GM18505 (cell line): ENCODE measurements at regions not wholly inside any gene's neighbourhood (a gene's known extent, or its start where the extent isn't known, plus 50 kb on each side); places are given as distances from the start of the nearest gene placed in this dataset.
"Not testable (repeated sequence)": the region's sequence is repeated elsewhere in the genome, so short reads cannot be mapped to it uniquely, and the experiment has no call there.

ENCODE experiments used
- ATAC-seq: cut with Tn5 transposase; IDR thresholded peaks from one replicate; pipeline ENCODE4 v1.9.1; 2021; ENCODE audit not compliant: unreplicated experiment
- POLR2A ChIP-seq: IDR thresholded peaks from 4 replicates; pipeline ENCODE4 v1.6.1; 2011; ENCODE audit warnings: borderline replicate concordance; ENCODE audit not compliant: insufficient read depth, insufficient read length; ENCODE audit errors: extremely low read depth

DNA sequence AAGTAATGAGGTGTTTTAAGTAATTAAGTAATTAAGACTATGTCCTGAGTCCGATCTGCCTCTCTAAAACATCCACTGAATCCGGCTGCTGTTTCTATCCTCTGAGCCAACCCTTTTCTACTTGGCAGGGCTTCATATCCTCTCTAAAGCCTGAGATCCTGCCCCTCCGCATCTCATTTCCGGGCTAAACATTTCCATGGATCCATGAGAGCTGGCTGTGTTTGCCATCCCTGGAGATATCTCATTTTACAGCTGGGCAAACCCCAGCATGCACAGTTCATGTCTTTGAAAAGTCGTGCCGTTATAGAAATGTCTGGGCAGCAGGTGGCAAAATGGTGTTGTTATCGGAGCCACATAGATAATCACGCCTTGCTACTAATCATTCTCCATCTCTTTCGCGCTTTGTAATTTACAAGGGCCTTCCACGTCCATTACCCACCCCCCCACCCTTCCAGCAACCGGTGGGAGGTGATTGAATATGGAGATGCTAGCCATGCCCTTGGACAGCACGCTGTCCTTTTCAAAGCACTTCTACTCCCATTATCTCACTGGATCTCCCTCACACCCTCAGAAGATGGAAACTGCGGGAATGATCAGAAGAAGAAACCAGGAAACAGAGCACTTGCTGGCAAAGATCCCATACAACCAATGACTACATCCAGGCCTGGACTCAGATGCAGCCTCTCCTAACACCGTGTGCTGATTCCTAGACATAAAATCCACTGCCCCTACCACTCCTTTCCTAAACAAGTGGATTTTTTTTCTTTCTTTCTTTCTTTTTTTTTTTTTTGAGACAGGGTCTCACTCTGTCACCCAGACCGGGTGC is 1189.2 kb downstream of the TYW1 start:
- no peak for TF ChIP-seq POLR2A
- ATAC-seq = no peak

DNA sequence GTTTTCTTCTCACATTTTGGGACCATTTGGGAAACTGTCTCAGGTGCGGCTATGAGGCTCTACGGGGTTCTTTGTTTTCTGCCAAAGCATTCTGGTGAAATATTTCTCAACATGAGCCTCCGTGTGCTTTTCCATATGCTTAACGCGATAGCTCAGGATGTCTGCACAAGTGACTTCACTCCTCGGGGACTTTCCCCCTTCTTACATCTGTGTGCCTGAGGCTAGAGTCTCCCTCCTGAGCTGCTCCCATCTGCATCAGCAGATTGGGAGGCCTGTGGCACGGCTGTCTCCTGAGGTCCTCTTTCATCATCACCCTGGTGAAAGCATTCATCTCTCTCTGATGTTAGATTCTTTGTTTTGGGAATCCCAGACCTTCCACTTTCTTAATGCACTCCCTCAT is 1190.9 kb downstream of the TYW1 start:
- no peak for ATAC-seq
- no peak for TF ChIP-seq POLR2A

DNA sequence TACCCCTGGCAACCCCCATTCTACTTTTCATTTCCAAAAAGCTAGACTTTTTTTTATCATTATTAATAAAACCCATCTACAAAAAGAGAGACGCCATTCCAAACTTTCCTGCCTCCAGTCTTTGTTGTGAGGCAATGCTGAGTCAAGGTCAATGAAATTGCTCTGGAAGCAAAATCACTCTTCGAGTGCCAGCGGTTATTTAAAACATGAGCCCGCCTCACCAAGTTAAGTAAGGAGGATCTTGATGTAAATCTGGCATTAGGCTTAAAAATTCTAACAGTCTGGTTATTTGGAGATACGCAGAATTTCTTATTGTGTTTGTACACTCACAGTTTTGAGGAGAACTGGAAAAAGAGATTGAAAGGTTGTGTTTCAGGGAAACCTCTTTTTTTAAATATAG is 1196.3 kb downstream of the TYW1 start:
- TF ChIP-seq POLR2A = no peak

DNA sequence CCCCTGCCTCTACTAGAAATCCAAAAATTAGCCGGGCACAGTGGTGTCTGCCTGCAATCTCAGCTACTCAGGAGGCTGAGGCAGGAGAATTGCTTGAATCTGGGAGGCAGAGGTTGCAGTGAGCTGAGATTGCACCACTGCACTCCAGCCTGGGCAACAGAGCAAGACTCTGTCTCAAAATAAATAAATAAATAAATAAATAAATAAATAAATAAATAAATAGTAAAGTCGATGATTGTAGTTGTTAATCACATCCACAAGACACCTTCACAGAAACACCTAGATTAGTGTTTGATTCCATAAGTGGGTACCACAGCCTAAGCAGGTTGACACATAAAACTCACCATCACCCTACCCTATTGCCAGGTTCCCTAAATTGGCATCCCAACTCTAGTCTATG is 1199.0 kb downstream of the TYW1 start:
- ATAC-seq = not testable (repeated sequence)

More for the DNA sequence above, 1196.3 kb downstream of the TYW1 start:
- no peak for ATAC-seq

DNA sequence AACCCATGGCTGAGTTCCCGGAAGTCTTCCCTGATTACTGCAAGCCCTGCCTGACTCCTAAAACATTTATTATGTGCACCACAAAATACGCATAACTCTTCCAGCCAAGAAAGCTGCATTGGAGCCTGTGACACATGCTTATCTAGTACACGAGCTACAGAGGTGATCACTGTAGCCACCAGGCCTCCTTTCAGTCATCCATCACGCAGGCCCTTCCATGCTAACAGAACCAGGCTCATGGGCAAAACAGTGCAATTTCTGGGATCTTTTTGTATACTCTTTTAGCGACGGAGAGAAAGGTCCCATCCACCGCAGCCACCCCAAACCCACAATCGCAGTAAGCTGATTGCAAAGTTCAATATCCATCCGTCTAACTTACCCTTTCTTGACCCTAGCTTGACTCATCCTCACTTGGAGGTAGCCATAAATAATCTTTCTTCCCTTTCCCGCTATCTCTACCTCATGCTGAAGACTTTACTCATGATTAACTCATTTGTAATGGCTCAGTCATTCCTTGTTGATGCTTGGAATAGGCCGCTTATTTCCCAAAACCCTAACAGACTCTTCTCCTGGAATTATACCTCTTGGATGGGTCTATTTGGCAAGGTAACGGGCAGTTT is 1203.5 kb downstream of the TYW1 start:
- no peak for ATAC-seq
- TF ChIP-seq POLR2A = no peak

DNA sequence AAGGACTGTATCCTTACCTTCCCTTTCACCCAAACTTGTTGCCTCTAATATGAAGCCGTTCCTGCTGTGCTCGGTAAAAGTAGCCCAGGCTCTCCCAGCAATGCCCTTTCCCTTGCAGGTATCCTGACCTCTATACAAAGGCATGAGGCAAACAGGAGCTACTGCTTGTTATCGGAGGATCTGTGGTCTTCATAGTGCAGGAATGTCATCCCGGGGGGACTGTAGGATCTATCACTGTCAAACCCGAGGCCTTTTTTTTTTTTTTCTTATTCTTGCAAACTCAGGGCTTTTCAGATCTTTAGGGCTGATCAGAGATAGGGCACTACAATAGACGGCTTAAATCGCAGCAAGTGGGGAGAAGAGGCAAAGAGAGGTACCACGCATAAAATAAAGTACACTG is 1206.6 kb downstream of the TYW1 start:
- ATAC-seq = no peak
- TF ChIP-seq POLR2A = no peak

DNA sequence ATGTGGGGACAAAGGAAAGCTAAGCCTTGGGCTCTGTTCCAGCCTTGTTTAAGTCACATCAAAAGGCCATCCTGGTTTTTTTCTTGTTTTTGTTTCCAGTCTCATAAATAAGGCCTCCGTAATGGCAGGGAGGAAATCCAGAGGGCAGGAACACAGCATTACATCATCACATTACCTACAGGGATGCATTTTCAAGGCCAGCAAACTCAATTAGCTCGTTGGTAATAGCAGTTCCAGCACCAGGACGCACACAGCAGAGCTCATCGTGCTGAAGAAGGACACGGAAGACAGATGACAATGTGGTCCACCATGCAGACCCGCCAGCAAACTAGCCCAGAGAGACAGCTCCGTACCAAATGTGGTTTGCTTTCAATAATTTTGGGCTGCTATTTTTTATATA is 1209.2 kb downstream of the TYW1 start:
- ATAC-seq = no peak
- no peak for TF ChIP-seq POLR2A

DNA sequence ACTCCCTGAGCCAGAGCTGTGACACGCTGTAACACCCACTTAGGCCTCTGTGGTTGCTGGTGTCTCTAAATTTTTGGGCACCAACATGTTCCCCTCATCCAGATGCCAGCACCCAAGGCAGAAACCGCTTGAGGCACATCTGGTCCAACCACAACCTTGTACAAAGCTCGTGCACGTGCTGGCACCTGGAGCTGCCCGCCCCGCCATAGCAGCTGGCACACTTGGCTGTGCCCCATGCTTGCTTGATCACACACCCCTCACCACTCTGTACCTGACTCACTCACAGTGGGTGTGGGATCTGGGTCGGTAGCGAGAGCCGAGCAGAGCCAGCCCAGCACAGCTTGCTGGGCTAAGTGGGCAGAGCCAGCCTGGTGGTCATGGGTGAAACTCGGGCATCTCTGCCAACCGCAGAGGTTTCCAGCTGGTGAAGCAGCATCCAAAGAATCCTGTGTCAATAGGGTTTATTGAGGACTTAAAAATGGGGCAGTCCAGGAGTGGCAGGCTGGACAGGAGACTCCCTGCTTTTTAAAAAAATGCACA is 1210.4 kb downstream of the TYW1 start:
- ATAC-seq = no peak
- TF ChIP-seq POLR2A = no peak

DNA sequence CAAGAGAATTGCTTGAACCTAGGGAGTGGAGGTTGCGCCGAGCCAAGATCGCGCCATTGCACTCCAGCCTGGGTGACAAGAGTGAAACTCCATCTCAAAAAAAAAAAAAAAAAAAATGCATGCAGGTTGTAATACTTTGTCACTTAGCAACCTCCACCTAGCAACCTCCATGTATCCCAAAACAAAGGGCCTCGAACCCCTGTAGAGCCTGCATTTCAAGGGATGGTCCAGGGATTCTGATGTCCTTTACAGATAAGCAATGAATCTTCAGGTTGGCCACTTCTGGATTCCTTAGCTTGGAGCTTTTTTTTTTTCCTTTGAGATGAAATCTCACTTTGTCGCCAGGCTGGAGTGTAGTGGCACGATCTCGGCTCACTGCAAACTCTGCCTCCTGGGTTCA is 1211.0 kb downstream of the TYW1 start:
- no peak for ATAC-seq
- no peak for TF ChIP-seq POLR2A

DNA sequence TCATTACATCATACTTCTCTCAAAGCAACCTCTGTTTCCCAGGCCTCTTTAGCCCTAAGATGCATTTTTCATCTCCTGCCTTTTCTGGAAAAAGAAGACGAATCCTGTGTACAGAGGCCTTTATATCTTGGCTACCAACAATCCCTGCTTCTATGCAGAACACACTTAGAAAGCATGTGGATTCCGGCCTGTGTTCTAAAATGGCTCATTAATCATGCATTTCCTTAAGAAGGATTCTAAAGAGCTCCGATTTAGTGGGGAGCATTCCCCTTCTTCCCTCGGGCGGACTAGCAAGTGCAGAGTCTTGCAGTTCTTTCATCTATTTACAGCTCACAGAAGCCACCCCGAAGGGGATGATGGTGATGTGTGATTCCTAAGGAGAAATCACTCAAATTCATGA is 1212.9 kb downstream of the TYW1 start:
- TF ChIP-seq POLR2A = no peak
- ATAC-seq = no peak

DNA sequence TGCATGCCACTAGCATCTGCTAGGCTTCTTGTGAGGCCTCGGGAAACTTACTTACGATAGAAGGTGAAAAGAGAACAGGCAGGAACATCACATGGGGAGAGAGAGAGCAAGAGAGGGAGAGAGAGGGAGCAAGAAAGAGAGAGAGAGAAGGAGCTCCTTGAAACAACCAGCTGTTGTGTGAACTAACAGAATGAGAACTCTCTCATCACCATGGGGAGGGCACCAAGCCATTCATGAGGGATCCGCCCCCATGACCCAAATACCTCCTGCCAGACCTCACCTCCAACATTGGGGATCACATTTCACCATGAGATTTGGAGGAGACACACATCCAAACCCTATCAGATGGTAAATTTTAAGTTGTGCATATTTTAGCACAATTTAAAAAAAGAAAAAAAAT is 1217.2 kb downstream of the TYW1 start:
- TF ChIP-seq POLR2A = no peak
- no peak for ATAC-seq

DNA sequence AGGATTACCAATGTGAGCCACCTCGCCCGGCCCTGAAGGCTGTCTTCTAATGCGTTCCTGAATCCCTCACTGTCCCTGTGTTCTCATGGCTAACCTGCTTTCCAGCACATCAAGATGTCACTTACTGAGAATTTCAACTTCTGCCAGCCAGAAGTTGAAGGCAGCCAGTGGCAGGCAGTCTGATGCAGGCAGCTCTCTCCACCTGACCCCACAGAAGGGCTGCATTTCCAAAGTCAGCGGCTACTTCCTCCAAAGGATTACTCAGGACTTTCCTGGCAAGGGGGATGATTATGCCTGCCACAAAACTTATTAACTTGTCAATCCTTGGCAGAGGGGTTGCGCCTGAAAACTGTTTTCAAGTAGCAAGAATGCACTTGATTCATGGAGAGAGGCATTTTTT is 1219.4 kb downstream of the TYW1 start:
- ATAC-seq = no peak
- no peak for TF ChIP-seq POLR2A

DNA sequence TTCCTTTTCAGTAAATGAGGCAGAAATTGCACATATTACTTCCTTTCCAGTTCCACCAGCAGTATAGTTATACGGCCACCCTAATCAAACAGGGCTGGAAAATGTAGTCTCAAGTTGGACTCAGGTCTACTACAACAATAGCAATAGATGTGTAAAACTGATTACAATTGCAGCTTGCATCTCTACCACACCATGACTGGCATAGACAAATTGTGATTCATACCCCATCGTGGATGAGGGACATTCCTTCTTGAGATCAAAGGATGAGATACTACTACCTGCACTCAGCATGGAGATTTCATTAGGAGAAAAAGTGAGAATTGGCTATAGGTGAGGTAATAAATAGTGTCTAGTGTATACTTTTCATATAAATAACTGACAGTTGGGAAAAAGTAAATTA is 1220.8 kb downstream of the TYW1 start:
- TF ChIP-seq POLR2A = no peak
- no peak for ATAC-seq

DNA sequence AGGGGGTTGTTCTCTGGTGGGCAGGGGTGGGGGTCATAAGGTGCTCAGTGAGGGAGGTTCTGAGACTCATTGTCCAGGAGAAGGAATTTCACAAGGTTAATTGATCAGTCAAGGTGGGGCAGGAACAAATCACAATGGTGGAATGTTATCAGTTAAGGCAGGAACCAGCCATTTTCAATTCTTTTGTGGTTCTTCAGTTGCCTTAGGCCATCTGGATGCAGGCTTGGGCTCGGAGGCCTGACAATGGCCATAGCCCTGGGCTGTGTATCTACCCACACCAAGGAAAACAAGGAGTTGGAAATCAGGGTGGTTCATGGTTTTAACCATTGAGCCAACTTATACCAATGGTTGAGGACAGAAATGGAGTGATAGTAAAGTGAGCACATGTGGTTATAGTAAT is 1221.8 kb downstream of the TYW1 start:
- no peak for TF ChIP-seq POLR2A
- no peak for ATAC-seq
